Osteocyte (in vitro differentiated cells): ENCODE measurements at regions not wholly inside any gene's neighbourhood (a gene's known extent, or its start where the extent isn't known, plus 50 kb on each side); places are given as distances from the start of the nearest gene placed in this dataset.

ENCODE experiments used
- DNase-seq: peaks from one replicate; pipeline ENCODE4 v3.0.0; 2021; ENCODE audit warnings: mixed read lengths; ENCODE audit not compliant: unreplicated experiment; ENCODE audit errors: extremely low spot score
- H3K27ac Mint-ChIP-seq: one replicate; pipeline ENCODE4 v1.8.0; 2021; ENCODE audit warnings: mild to moderate bottlenecking, mixed read lengths; ENCODE audit not compliant: unreplicated experiment
- H3K27me3 Mint-ChIP-seq: one replicate; pipeline ENCODE4 v1.8.0; 2021; ENCODE audit warnings: mixed read lengths; ENCODE audit not compliant: unreplicated experiment
- H3K36me3 Mint-ChIP-seq: one replicate; pipeline ENCODE4 v1.8.0; 2021; ENCODE audit warnings: mixed read lengths; ENCODE audit not compliant: unreplicated experiment
- H3K4me1 Mint-ChIP-seq: one replicate; pipeline ENCODE4 v1.8.0; 2021; ENCODE audit warnings: mixed read lengths; ENCODE audit not compliant: unreplicated experiment
- H3K4me3 Mint-ChIP-seq: one replicate; pipeline ENCODE4 v1.8.0; 2021; ENCODE audit warnings: mild to moderate bottlenecking, moderate library complexity, mixed read lengths; ENCODE audit not compliant: unreplicated experiment
- H3K9me3 Mint-ChIP-seq: one replicate; pipeline ENCODE4 v1.8.0; 2021; ENCODE audit warnings: mixed read lengths; ENCODE audit not compliant: unreplicated experiment
- TF ChIP-seq, protein P1 (sequence below): fragments of 200-600 bp; sonication (generic); IDR thresholded peaks from 2 replicates; pipeline ENCODE4 v1.5.0; 2021; ENCODE audit warnings: antibody characterized with exemption, mild to moderate bottlenecking, moderate library complexity

DNA sequence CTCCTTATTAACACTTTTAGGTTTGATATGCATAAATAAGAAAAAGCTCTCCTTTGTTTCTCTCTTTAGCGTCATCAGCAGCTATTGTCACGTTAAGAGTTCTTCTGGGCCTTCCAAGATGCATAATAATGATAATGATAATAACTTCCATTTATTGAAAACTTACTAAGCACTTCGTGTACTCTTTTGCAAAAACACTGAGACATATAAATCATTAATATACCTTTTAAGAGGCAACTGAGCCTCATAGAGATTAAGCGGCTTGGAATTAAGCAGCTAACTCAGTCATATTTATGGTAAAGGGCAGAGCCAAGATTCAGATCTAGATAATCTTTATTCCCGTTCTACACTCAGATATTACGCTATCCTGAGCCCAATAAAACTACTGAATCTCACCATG, 1105.1 kb downstream of the OLFM4 start:
- Mint-ChIP-seq H3K27me3 (no peaks in the 10 kb centered on the region), H3K27ac (no peak overlapping the region), H3K9me3 (peaks cover 52% of the 10 kb centered on the region), H3K4me3 (no peak overlapping the region), H3K36me3 (no peaks in the 10 kb centered on the region), H3K4me1 (no peaks in the 10 kb centered on the region)
- no peak for DNase-seq
- TF ChIP-seq, protein P1, sequence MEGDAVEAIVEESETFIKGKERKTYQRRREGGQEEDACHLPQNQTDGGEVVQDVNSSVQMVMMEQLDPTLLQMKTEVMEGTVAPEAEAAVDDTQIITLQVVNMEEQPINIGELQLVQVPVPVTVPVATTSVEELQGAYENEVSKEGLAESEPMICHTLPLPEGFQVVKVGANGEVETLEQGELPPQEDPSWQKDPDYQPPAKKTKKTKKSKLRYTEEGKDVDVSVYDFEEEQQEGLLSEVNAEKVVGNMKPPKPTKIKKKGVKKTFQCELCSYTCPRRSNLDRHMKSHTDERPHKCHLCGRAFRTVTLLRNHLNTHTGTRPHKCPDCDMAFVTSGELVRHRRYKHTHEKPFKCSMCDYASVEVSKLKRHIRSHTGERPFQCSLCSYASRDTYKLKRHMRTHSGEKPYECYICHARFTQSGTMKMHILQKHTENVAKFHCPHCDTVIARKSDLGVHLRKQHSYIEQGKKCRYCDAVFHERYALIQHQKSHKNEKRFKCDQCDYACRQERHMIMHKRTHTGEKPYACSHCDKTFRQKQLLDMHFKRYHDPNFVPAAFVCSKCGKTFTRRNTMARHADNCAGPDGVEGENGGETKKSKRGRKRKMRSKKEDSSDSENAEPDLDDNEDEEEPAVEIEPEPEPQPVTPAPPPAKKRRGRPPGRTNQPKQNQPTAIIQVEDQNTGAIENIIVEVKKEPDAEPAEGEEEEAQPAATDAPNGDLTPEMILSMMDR = no peak

DNA sequence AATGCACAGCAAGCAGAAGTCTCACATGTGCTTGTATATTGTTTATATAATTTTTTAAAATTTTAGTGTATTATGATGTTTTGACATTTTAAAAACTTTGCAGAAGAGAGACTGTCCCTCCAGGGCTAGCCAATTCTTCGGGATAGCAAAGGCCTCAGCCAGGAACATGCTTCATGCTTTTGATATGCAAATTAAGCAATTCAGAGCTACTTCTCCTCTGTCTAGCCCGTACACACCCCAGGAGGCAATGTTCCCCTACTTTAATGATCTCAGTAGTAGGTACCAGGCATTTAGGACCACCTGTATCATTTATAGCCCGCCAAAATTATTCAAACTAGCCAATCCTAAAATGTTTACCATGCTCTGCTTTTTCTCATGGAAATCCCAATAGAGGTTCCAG, 1116.2 kb downstream of the OLFM4 start:
- no peak for DNase-seq
- H3K4me3 Mint-ChIP-seq = no peak overlapping the region
- H3K36me3 Mint-ChIP-seq = no peaks in the 10 kb centered on the region
- no peak overlapping the region for H3K27ac Mint-ChIP-seq
- peaks cover 47% of the 10 kb centered on the region for H3K9me3 Mint-ChIP-seq
- TF ChIP-seq, protein P1 = no peak
- H3K27me3 Mint-ChIP-seq = no peaks in the 10 kb centered on the region
- no peaks in the 10 kb centered on the region for H3K4me1 Mint-ChIP-seq

- no peaks in the 10 kb centered on the region for H3K27me3 Mint-ChIP-seq
- H3K4me1 Mint-ChIP-seq = no peaks in the 10 kb centered on the region
- no peak overlapping the region for H3K27ac Mint-ChIP-seq
- no peak overlapping the region for H3K4me3 Mint-ChIP-seq
- no peaks in the 10 kb centered on the region for H3K36me3 Mint-ChIP-seq
- TF ChIP-seq, protein P1 = no peak
- peaks cover 14% of the 10 kb centered on the region for H3K9me3 Mint-ChIP-seq
- no peak for DNase-seq
These were observed 1122.2 kb downstream of the OLFM4 start for GRCh38 chr13:54150851-54151250.

DNA sequence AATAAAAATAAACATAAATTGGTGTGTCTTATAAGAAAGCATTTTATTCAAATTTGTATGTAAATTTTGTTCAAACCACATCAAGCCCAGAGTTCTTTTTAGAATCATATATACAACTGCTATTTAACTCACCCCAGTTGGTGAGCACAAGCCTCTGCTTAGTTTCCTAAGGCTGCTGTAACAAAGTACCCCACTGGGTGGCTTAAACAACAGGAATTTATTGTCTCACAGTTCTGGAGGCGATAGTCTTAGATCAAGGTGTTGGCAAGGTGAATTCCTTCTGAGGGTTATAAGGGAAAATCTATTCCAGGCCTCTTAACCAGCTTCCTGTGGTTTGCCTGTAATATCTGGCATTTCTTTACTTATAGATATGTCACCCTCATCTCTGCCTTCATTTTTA, 1133.5 kb downstream of the OLFM4 start:
- peaks cover 20% of the 10 kb centered on the region for H3K9me3 Mint-ChIP-seq
- H3K27ac Mint-ChIP-seq = no peak overlapping the region
- no peak for DNase-seq
- H3K4me3 Mint-ChIP-seq = no peak overlapping the region
- TF ChIP-seq, protein P1 = no peak
- no peaks in the 10 kb centered on the region for H3K36me3 Mint-ChIP-seq
- H3K4me1 Mint-ChIP-seq = no peaks in the 10 kb centered on the region
- H3K27me3 Mint-ChIP-seq = no peaks in the 10 kb centered on the region

GRCh38 chr13:54165581-54166215, 1137.1 kb downstream of the OLFM4 start:
- Mint-ChIP-seq H3K36me3 (no peaks in the 10 kb centered on the region), H3K4me1 (no peaks in the 10 kb centered on the region), H3K27me3 (no peaks in the 10 kb centered on the region), H3K4me3 (no peak overlapping the region), H3K27ac (no peak overlapping the region), H3K9me3 (peaks cover 8% of the 10 kb centered on the region)
- no peak for DNase-seq
- TF ChIP-seq, protein P1 = no peak
